PC-3 (cell line): ENCODE measurements at regions not wholly inside any gene's neighbourhood (a gene's known extent, or its start where the extent isn't known, plus 50 kb on each side); places are given as distances from the start of the nearest gene placed in this dataset.

Experiments
- ATAC-seq: fragments of 200-7000 bp; cut with Tn5 transposase; 2 replicates; pipeline ENCODE4 v1.9.1; 2020; ENCODE audit warnings: mild to moderate bottlenecking, moderate library complexity
- BruUV-seq: library from RNA; stranded (reverse); fragments of 400-500 nt; replicated peaks from 2 replicates; lab custom pipeline; 2021; lab: Mats Ljungman, UMichigan
- CTCF ChIA-PET: fragments of 300-600 bp; sonication (Branson Sonifier 250); formaldehyde crosslinking; loops from one replicate; lab custom pipeline; 2022; ENCODE audit warnings: antibody characterized with exemption; lab: Charles Lee
- POLR2A ChIA-PET: fragments of 300-600 bp; sonication (Branson Sonifier 250); formaldehyde crosslinking; loops from one replicate; lab custom pipeline; 2022; ENCODE audit warnings: antibody characterized with exemption; ENCODE audit not compliant: unreplicated experiment; lab: Charles Lee
- DNase-seq: peaks from one replicate; pipeline ENCODE4 v3.0.0-alpha.2; 2015
- H2AFZ ChIP-seq: fragments of 300-600 bp; sonication (generic); 2 replicates; pipeline ENCODE4 v1.6.0; 2016; ENCODE audit warnings: antibody characterized with exemption, low read length
- H3F3A ChIP-seq: fragments of 300-600 bp; sonication (generic); one replicate; pipeline ENCODE4 v1.6.0; 2017; ENCODE audit warnings: antibody characterized with exemption, low read length, control low read depth, mild to moderate bottlenecking; ENCODE audit not compliant: unreplicated experiment
- H3K27ac ChIP-seq: fragments of 300-600 bp; sonication (generic); 2 replicates; pipeline ENCODE4 v1.5.1; 2016; ENCODE audit warnings: mild to moderate bottlenecking, low read length
- H3K27me3 ChIP-seq: fragments of 300-600 bp; sonication (generic); 2 replicates; pipeline ENCODE4 v1.6.1; 2016; ENCODE audit warnings: low read length, mixed read lengths
- H3K36me3 ChIP-seq: fragments of 300-600 bp; sonication (generic); 2 replicates; pipeline ENCODE4 v1.6.1; 2016; ENCODE audit warnings: low read depth, mixed run types, low read length, mixed read lengths
- H3K4me1 ChIP-seq: fragments of 300-600 bp; sonication (generic); 2 replicates; pipeline ENCODE4 v1.5.1; 2016; ENCODE audit warnings: low read length; ENCODE audit not compliant: insufficient read depth
- H3K4me2 ChIP-seq: fragments of 300-600 bp; sonication (generic); 2 replicates; pipeline ENCODE4 v1.6.0; 2016; ENCODE audit warnings: low read length
- H3K4me3 ChIP-seq: fragments of 300-600 bp; sonication (generic); 2 replicates; pipeline ENCODE4 v1.5.1; 2016; ENCODE audit warnings: mild to moderate bottlenecking, low read length, mixed read lengths
- H3K79me2 ChIP-seq: fragments of 300-600 bp; sonication (generic); 2 replicates; pipeline ENCODE4 v1.6.1; 2017; ENCODE audit warnings: low read length, mixed read lengths
- H3K9ac ChIP-seq: fragments of 300-600 bp; sonication (generic); 2 replicates; pipeline ENCODE4 v1.6.0; 2016; ENCODE audit warnings: mild to moderate bottlenecking, low read length
- H3K9me2 ChIP-seq: fragments of 300-600 bp; sonication (generic); replicated peaks from 2 replicates; pipeline ENCODE4 v1.6.1; 2016; ENCODE audit warnings: mixed run types, low read length, mixed read lengths
- H3K9me3 ChIP-seq: fragments of 300-600 bp; sonication (generic); 2 replicates; pipeline ENCODE4 v1.6.1; 2016; ENCODE audit warnings: low read length, mixed read lengths
- H4K20me1 ChIP-seq: fragments of 300-600 bp; sonication (generic); 2 replicates; pipeline ENCODE4 v1.6.1; 2016; ENCODE audit warnings: low read length, mixed read lengths
- CTCF ChIP-seq: fragments of 300-600 bp; sonication (generic); conservative IDR thresholded peaks from 2 replicates; pipeline ENCODE4 v1.5.1; 2017; ENCODE audit warnings: antibody characterized with exemption, low read depth, mild to moderate bottlenecking, low read length
- EZH2 ChIP-seq: fragments of 300-600 bp; sonication (generic); IDR thresholded peaks from one replicate; pipeline ENCODE4 v1.6.1; 2017; ENCODE audit warnings: antibody characterized with exemption, mild to moderate bottlenecking, low read length; ENCODE audit not compliant: unreplicated experiment
- EZH2phosphoT487 ChIP-seq: fragments of 300-600 bp; sonication (generic); IDR thresholded peaks from 2 replicates; pipeline ENCODE4 v1.6.1; 2018; ENCODE audit warnings: mild to moderate bottlenecking, antibody characterized with exemption, low read length, borderline replicate concordance
- intact Hi-C: fragments of 100-400 bp; cut with micrococcal nuclease; formaldehyde crosslinking; loops from 2 replicates; pipeline ENCODE4 v1.9.0; 2023

- H3F3A ChIP-seq: no peaks in the 10 kb centered on the region
- POLR2A ChIA-PET: no interaction called here
- H3K9ac ChIP-seq: no peak overlapping the region
- peaks cover 44% of the 10 kb centered on the region for H3K9me3 ChIP-seq
- no peak overlapping the region for H3K4me3 ChIP-seq
- no peak overlapping the region for H2AFZ ChIP-seq
- H3K27ac ChIP-seq: no peak overlapping the region
- H3K36me3 ChIP-seq: no peaks in the 10 kb centered on the region
- intact Hi-C loops: no loop called here
- H3K9me2 ChIP-seq: no peaks in the 10 kb centered on the region
- H3K79me2 ChIP-seq: no peaks in the 10 kb centered on the region
- BruUV-seq: no TSS peak
- DNase-seq (no peak), ATAC-seq (no peak)
- TF ChIP-seq EZH2 (no peak), CTCF (no peak)
- H4K20me1 ChIP-seq: no peaks in the 10 kb centered on the region
- no peaks in the 10 kb centered on the region for H3K27me3 ChIP-seq
- no peak overlapping the region for H3K4me2 ChIP-seq
- no peaks in the 10 kb centered on the region for H3K4me1 ChIP-seq
- CTCF ChIA-PET: no interaction called here
These were observed 440.4 kb upstream of the CADM1 start for GRCh38 chr11:115944596-115944995.

DNA sequence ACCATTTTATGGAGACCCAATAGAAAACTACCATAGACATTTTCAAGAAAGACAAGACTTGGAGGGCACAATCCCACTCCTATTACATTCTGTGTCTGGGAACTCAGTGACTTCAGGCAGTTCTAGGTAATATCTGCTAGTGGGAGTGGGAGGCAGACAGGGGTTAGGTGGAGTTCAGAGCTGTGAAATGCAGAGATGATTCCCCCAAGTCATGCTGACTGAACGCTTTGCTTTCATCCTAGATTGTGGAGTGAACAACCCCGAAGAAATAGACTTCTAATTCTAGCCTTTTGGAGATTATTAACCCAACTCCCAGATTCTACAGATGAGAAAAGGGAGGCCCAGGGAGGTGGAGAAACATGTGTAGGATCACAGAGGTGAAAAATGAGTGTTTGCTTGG lies 437.8 kb upstream of the CADM1 start:
- ATAC-seq (no peak), DNase-seq (no peak)
- TF ChIP-seq CTCF (no peak), EZH2phosphoT487 (no peak), EZH2 (no peak)
- no peaks in the 10 kb centered on the region for H3K27me3 ChIP-seq
- no peak overlapping the region for H3K4me2 ChIP-seq
- no peaks in the 10 kb centered on the region for H3K36me3 ChIP-seq
- no peak overlapping the region for H3K4me3 ChIP-seq
- no peak overlapping the region for H3K9ac ChIP-seq
- ChIA-PET POLR2A (no interaction called here), CTCF (no interaction called here)
- no peak overlapping the region for H3K27ac ChIP-seq
- intact Hi-C loops: no loop called here
- H4K20me1 ChIP-seq: no peaks in the 10 kb centered on the region
- H3F3A ChIP-seq: no peaks in the 10 kb centered on the region
- BruUV-seq: no TSS peak
- no peaks in the 10 kb centered on the region for H3K4me1 ChIP-seq
- no peaks in the 10 kb centered on the region for H3K79me2 ChIP-seq
- no peaks in the 10 kb centered on the region for H3K9me2 ChIP-seq
- H3K9me3 ChIP-seq: peaks cover 36% of the 10 kb centered on the region
- no peak overlapping the region for H2AFZ ChIP-seq

DNA sequence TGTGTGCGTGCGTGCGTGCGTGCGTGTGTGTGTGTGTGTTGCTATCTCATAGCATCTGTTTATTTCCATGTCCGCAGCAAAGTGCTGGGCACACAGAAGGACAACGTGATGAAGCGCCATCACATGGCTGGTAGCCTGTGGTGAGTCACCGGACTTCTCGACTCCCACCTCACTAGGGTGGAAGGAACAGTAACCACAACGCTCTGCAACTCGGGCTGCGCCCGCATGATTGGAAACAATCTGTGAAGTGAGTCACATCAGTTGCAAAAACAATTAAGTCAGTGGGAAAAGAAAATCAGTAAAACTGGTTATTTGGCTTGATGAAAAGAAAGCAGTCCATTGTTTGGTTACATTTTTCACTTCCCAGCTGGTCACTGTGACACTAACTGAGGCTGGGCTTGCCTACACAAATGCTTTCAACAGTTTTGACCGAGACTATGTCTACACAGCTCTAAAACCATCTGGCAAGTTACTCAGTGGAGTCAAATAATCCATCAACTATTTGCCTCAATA lies 437.3 kb upstream of the CADM1 start:
- ATAC-seq (no peak), DNase-seq (peak; percentile 39)
- Histone ChIP-seq H3K27ac (no peak overlapping the region), H3K36me3 (no peaks in the 10 kb centered on the region), H3K4me3 (no peak overlapping the region), H3K9ac (no peak overlapping the region), H3K4me1 (no peaks in the 10 kb centered on the region), H3F3A (no peaks in the 10 kb centered on the region), H3K79me2 (no peaks in the 10 kb centered on the region), H3K4me2 (no peak overlapping the region), H2AFZ (no peak overlapping the region), H3K9me2 (no peaks in the 10 kb centered on the region), H3K9me3 (peaks cover 39% of the 10 kb centered on the region), H4K20me1 (no peaks in the 10 kb centered on the region), H3K27me3 (no peaks in the 10 kb centered on the region)
- CTCF ChIA-PET: no interaction called here
- TF ChIP-seq EZH2phosphoT487: no peak
- no TSS peak for BruUV-seq
- intact Hi-C loops: no loop called here
- POLR2A ChIA-PET: no interaction called here
